ENCODE measurements at regions not wholly inside any gene's neighbourhood (a gene's known extent, or its start where the extent isn't known, plus 50 kb on each side); places are given as distances from the start of the nearest gene placed in this dataset.

DNA sequence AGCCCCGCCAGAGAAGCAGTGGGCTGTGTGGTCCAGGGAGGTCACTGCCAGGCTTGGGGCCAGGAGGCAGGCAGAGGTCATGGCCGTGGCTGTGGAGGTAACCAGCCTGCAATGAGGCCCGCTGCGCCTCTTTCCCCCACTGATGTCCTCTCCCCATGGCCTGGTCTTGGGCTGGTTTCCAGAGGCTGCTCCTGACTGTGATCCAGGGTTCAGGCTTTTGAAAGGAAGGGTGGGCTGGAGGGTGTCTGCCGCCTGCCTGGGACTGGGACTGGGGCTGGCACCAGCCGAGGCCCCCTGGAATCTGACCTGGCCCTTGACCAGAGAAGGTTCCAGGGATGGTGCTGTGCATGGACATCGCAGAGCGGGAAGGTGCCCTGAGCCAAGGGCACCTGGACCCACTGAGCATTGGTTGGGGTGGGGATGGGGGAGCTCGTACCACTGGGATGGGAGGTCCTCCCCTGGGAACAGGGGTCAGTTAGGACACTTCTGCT lies 59.6 kb upstream of the THY1 start:
- Histone ChIP-seq H3K4me3 (no peak overlapping the region), H3K4me1 (no peaks in the 10 kb centered on the region), H3K27ac (no peak overlapping the region), H3K9me3 (no peaks in the 10 kb centered on the region), H3K27me3 (no peaks in the 10 kb centered on the region), H3K36me3 (no peaks in the 10 kb centered on the region)
- DNase-seq (ENCODE audit: low spot score in 2 of 2) = peak in 1 of 2 donors; percentile 56
- intact Hi-C loops (cut with DNase I) = loop anchor here (5.0 kb wide), 2 partner anchors 245 to 260 kb away; partner anchors contain the start of gene NECTIN1
- TF ChIP-seq, protein P1, sequence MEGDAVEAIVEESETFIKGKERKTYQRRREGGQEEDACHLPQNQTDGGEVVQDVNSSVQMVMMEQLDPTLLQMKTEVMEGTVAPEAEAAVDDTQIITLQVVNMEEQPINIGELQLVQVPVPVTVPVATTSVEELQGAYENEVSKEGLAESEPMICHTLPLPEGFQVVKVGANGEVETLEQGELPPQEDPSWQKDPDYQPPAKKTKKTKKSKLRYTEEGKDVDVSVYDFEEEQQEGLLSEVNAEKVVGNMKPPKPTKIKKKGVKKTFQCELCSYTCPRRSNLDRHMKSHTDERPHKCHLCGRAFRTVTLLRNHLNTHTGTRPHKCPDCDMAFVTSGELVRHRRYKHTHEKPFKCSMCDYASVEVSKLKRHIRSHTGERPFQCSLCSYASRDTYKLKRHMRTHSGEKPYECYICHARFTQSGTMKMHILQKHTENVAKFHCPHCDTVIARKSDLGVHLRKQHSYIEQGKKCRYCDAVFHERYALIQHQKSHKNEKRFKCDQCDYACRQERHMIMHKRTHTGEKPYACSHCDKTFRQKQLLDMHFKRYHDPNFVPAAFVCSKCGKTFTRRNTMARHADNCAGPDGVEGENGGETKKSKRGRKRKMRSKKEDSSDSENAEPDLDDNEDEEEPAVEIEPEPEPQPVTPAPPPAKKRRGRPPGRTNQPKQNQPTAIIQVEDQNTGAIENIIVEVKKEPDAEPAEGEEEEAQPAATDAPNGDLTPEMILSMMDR (IDR thresholded peaks at IDR 0.05) = no peak

DNA sequence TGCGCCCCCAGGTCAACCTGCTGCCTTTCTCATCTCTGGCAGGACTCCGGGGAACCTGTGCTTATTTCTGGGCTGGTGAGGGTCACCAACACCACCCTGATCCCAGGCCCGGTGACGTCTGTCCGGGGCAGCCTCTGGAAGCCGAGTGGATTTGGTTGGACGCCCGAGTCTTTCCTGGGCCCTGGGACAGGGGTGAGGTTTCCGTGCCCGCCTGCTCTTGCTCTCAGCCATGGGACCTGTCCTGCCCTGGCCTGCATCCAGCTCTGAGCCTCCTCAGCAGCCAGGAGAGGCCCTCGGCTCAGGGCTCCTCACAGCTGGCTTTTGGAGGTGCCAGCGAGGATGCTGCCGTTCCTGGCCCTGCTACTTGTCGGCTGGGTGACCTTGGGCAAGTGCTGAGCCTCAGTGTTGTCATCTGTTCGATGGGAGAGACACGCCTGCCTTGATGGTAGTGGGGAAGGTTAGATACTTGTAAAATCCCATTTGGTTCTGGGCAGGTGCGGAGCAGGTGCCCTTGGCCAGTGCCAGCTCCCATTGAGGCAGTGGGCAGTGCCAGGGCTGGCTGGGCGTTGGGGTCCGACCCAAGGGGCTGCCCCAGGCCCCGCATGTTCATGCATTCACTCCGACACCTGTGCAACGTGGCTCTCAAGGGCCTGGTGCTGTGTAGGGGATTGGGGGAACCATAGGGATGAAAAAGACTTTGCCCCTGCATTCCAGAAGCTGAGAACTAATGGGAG lies 58.9 kb upstream of the THY1 start:
- no peaks in the 10 kb centered on the region for H3K4me1 ChIP-seq
- peak in 1 of 2 donors; percentile 56 for DNase-seq (ENCODE audit: low spot score in 2 of 2)
- no peak overlapping the region for H3K27ac ChIP-seq
- H3K36me3 ChIP-seq = no peaks in the 10 kb centered on the region
- TF ChIP-seq, protein P1 (IDR thresholded peaks at IDR 0.05) = no peak
- H3K9me3 ChIP-seq = no peaks in the 10 kb centered on the region
- H3K27me3 ChIP-seq = no peaks in the 10 kb centered on the region
- intact Hi-C loops (cut with DNase I) = loop anchor here (1.0 to 5.0 kb wide), 3 partner anchors 245 to 626 kb away; partner anchors contain the start of gene NECTIN1
- H3K4me3 ChIP-seq = no peak overlapping the region

DNA sequence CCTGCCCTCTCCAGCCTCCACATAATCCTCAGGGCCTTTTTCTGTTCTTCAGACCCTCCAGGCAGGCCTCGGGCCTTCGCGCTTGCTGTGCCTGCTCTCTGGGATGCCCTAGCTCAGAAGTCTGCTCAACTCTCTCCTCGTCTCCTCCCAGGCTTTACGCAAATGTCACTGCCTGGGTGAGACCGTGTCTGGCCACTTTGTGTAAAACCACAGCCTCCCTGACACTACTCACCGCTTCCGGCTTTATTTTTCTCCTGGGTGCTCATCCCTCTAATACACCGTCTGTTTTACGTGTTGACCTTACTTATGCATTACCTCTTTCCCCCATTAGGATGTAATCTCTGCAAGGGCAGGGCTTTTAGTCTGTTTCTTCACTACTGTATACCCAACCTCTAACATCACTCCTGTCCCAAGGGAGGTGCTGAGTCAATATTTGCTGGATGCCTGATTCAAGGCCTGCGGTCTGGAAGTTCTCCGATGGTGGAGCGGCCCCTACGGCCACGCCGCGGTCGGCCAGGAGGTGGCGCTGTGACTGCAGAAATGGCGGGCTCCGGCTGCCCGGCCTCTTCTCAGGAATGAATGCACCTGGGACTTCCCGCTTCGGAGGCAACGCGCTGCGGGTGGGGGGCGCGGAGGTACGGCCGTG lies 58.2 kb upstream of the THY1 start:
- no peak overlapping the region for H3K4me3 ChIP-seq
- TF ChIP-seq, protein P1 (IDR thresholded peaks at IDR 0.05) = peak; percentile 82 to 92 (median 91)
- intact Hi-C loops (cut with DNase I) = loop anchor here (1.0 to 5.0 kb wide), 3 partner anchors 246 to 627 kb away; partner anchors contain the start of gene NECTIN1
- peak; percentile 22 to 89 for DNase-seq (ENCODE audit: low spot score in 2 of 2)
- H3K4me1 ChIP-seq = no peaks in the 10 kb centered on the region
- no peaks in the 10 kb centered on the region for H3K27me3 ChIP-seq
- H3K36me3 ChIP-seq = no peaks in the 10 kb centered on the region
- no peak overlapping the region for H3K27ac ChIP-seq
- H3K9me3 ChIP-seq = no peaks in the 10 kb centered on the region

DNA sequence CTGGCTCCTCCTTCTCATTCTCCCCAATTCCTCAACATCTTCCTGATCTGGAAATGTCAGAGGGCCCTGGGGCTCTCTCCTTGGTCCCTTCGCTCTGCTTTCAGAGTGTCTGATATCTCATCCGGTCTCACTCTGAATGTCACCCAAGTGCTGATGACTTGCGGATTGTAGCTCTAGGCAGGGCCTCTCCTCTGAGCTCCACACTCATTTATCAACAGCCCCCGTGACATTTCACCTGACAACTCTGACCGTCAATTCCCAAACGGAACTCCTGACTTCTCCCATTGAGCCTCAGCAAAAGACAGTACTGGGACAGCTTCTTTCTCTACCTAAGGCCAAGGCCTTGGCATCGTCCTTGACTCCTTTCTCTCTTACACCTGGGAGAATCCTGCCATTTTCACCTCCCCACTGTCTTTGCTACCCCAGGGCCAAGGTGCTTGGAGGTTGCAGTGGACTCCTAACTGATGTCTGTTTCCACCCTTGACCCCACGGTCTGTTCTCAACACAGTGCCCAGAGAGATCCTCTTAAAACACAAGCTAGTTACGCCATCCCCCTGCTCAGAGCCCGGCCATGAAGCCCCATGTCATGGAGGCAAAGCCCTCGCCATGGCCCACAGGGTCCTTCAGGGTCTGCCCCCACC lies 57.5 kb upstream of the THY1 start:
- Histone ChIP-seq H3K27me3 (no peaks in the 10 kb centered on the region), H3K27ac (no peak overlapping the region), H3K4me3 (no peak overlapping the region), H3K4me1 (no peaks in the 10 kb centered on the region), H3K36me3 (no peaks in the 10 kb centered on the region), H3K9me3 (no peaks in the 10 kb centered on the region)
- intact Hi-C loops (cut with DNase I) = loop anchor here (1.0 to 5.0 kb wide), 3 partner anchors 247 to 628 kb away; partner anchors contain the start of gene NECTIN1
- TF ChIP-seq, protein P1 (IDR thresholded peaks at IDR 0.05) = no peak
- DNase-seq (ENCODE audit: low spot score in 2 of 2) = peak in 1 of 2 donors; percentile 28

DNA sequence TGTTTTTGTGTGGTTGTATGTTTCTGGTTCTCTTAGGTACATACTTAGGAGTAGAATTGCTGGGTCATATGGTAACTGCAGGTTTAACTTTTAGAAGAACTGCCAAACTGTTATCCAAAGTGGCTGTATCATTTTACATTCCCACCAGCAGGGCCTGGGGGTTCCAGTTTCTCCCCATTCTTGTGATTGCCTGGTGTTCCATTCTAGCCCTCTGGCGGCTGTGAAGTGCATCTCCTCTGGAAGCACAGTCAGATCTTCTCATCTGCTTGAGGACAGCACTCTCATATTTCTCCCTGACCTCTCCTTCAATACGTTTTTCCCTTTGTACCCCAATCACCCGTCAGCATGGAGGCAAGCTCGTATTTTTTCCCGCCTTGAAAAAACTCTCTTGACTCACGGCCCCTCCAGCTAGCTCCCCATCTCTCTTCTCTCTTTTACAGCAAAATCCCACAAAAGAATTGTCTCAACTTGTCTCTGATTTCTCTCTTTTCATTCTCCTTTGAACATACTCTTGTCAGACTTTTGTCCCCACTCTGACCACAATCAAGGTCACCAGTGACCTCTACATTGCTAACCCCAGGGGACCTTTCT lies 56.8 kb upstream of the THY1 start:
- Histone ChIP-seq H3K4me3 (no peak overlapping the region), H3K27me3 (no peaks in the 10 kb centered on the region), H3K9me3 (no peaks in the 10 kb centered on the region), H3K36me3 (no peaks in the 10 kb centered on the region), H3K27ac (no peak overlapping the region), H3K4me1 (no peaks in the 10 kb centered on the region)
- peak in 1 of 2 donors; percentile 38 for DNase-seq (ENCODE audit: low spot score in 2 of 2)
- intact Hi-C loops (cut with DNase I) = loop anchor here (5.0 kb wide), 2 partner anchors 248 to 263 kb away; partner anchors contain the start of gene NECTIN1
- TF ChIP-seq, protein P1 (IDR thresholded peaks at IDR 0.05) = no peak

All from ascending aorta (tissue), 2 donors.